OCI-LY3 (cell line): ENCODE measurements at regions not wholly inside any gene's neighbourhood (a gene's known extent, or its start where the extent isn't known, plus 50 kb on each side); places are given as distances from the start of the nearest gene placed in this dataset.

Source experiments
- EZH2phosphoT487 ChIP-seq: fragments of 200-600 bp; shearing (Covaris generic); IDR thresholded peaks from 2 replicates; pipeline ENCODE4 v1.6.1; 2018; ENCODE audit warnings: antibody characterized with exemption, mixed run types, low read depth
- TF ChIP-seq, protein P1 (sequence below): fragments of 200-600, 300-600 bp; sonication (generic); IDR thresholded peaks from 2 replicates; pipeline ENCODE4 v1.5.1; 2014; ENCODE audit warnings: antibody characterized with exemption, low read length, low read depth

DNA sequence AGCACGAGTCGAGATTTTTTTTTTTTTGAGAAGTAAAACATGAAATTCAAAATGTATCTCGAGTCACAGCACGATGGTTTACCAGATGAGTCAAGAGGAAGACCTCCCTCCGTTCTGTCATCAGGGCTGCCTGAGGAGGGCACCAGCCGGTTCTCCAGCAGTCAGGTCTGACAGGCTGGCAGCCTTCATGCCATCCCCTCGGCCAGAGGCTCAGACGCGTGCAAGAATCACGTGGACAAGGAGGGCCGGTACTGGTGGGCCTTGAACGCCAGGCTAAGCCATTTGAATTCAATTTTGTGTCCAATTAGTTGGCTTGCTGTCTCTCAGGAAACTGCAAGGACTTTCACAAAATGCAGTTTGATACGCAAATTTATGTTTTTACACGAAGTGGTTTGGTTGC is 1412.2 kb downstream of the BRD1 start:
- TF ChIP-seq, protein P1, sequence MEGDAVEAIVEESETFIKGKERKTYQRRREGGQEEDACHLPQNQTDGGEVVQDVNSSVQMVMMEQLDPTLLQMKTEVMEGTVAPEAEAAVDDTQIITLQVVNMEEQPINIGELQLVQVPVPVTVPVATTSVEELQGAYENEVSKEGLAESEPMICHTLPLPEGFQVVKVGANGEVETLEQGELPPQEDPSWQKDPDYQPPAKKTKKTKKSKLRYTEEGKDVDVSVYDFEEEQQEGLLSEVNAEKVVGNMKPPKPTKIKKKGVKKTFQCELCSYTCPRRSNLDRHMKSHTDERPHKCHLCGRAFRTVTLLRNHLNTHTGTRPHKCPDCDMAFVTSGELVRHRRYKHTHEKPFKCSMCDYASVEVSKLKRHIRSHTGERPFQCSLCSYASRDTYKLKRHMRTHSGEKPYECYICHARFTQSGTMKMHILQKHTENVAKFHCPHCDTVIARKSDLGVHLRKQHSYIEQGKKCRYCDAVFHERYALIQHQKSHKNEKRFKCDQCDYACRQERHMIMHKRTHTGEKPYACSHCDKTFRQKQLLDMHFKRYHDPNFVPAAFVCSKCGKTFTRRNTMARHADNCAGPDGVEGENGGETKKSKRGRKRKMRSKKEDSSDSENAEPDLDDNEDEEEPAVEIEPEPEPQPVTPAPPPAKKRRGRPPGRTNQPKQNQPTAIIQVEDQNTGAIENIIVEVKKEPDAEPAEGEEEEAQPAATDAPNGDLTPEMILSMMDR, result no peak
- no peak for TF ChIP-seq EZH2phosphoT487
